ENCODE measurements at regions not wholly inside any gene's neighbourhood (a gene's known extent, or its start where the extent isn't known, plus 50 kb on each side); places are given as distances from the start of the nearest gene placed in this dataset.
A peak's percentile ranks its signal among the peaks of the same experiment; 100 is the strongest.
"Not testable (repeated sequence)": the region's sequence is repeated elsewhere in the genome, so short reads cannot be mapped to it uniquely, and the experiment has no call there.

DNA sequence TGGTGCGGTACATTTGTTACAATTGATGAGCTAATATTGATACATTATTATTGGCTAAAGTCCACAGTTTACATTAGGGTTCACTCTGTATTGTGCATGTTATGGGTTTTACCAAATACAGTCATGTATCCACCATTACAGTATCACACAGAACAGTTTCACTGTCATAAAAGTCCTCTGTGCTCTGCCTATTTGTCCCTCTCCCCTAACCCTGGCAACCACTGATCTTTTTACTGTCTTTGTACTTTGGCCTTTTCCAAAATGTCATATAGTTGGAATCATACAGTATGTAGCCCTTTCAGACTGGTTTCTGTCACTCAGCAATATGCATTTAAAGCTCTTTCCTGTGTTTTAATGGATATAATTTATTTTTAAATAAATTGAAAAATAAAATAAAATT, 83.1 kb upstream of the SLC4A7 start:
- intact Hi-C loops (cut with DNase I), result no loop called here
- DNase-seq, result no peak

- intact Hi-C loops (cut with DNase I), result no loop called here
- peak in 2 of 42 donors; percentile 8 to 47 for DNase-seq
Observed at GRCh38 chr3:27565201-27565852, 81.1 kb upstream of the SLC4A7 start.

GRCh38 chr3:27561576-27561975, 77.4 kb upstream of the SLC4A7 start:
- intact Hi-C loops (cut with DNase I), result no loop called here
- no peak for DNase-seq

DNA sequence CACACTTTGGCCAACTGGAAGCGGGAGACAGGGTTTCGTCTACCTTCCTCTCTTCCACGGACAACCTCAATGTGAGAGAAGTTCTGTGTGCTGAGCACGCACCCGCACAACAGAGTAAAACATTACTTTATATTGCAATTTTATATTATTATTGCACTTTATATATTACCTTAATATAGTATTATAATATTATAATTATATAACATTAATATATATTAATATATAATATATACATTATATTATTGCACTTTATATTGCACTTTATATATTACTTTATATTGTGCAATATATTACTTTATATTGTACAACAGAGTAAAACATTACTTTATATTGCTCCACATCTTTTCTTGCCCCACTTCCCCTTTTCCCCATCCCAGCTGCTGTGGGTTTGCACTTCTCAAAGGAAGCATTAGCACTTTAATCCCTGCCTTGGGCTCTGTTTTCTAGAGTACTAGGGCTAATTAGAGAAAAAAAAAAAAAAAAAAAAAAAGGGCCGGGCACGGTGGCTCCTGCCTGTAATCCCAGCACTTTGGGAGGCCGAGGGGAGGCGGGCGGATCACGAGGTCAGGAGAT, 76.4 kb upstream of the SLC4A7 start:
- intact Hi-C loops (cut with DNase I), result no loop called here
- DNase-seq, result no peak

- intact Hi-C loops (cut with DNase I), result no loop called here
- DNase-seq, result no peak
Observed at GRCh38 chr3:27559835-27560234, 75.7 kb upstream of the SLC4A7 start.

DNA sequence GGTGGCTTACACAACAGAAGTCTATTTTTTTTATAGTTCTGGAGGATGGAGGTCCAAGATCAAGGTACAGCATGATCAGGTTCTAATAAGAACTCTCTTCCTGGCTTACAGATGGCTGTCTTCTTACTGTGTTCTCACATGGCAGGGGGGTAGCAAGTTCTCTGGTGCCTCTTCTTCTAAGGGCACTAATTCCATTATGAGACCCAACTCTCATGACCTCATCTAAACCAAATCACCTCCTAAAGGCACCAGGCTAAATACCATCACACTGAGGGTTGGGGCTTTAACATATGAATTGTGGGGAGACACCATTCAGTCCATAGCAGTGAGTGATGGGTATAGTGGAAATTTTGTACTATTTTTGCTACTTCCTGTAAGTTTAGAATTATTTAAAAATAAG, 75.2 kb upstream of the SLC4A7 start:
- intact Hi-C loops (cut with DNase I), result no loop called here

DNA sequence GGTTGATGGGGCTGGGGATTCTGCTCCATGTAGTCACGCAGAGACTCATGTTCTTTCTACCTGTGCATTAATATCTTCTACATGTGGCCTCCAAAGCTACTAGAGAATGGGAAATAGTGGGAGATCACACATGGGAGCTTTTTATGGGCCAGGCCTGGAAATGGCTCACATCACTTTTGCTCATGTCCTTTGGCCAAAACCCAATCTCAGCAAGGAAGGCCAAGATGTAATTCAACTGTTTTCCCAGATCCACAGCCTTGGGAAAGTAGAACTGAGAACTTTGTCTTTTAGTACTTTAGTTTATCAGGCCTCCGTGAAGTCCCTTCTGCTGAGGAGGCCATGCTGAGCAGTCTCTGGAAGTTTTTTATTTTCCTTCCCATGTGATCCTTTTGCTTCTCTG, 73.2 kb upstream of the SLC4A7 start:
- intact Hi-C loops (cut with DNase I), result no loop called here

More for the DNA sequence above, 75.2 kb upstream of the SLC4A7 start:
- no peak for DNase-seq

DNA sequence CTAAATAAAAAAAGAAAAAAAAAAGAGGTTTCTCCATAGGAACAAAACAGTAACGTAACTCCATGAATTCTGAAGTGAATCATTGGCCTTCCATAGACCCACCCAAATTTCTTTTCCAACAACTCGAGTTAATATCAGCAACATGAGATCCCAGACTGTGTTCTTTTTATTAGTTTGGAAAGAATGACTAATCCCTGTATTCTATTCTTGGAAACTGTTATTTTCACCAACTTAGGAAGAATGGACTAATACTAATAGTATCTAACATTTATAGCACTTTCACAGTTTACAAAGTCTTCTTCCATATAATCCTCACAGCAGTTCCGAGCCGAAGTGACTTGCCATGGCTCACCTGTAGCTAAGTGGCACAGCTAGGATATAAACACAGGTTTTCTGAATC, 72.7 kb upstream of the SLC4A7 start:
- intact Hi-C loops (cut with DNase I), result no loop called here
- DNase-seq, result no peak

More for the DNA sequence above, 73.2 kb upstream of the SLC4A7 start:
- DNase-seq, result no peak

DNA sequence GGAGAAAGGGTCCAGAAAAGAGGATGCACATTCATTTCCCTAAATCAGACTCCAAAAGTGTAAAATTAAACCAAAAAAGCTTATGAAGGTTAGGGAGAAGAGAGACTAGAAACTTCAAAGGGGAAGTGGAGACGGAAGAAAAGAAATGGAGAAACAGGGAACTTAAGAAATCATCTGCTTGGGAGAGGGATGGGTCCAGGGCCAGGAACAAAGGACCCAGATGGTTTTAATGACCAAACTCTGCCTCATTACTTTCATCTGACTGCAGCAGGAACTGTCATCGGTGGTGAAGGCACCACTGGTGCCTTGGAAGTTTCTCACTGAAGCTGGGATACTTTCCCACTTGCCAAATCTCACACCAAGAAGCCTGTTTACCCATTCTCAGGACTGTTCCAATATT, 70.5 kb upstream of the SLC4A7 start:
- DNase-seq, result no peak
- intact Hi-C loops (cut with DNase I), result no loop called here

GRCh38 chr3:27553886-27554540, 69.8 kb upstream of the SLC4A7 start:
- intact Hi-C loops (cut with DNase I), result no loop called here
- no peak for DNase-seq

DNA sequence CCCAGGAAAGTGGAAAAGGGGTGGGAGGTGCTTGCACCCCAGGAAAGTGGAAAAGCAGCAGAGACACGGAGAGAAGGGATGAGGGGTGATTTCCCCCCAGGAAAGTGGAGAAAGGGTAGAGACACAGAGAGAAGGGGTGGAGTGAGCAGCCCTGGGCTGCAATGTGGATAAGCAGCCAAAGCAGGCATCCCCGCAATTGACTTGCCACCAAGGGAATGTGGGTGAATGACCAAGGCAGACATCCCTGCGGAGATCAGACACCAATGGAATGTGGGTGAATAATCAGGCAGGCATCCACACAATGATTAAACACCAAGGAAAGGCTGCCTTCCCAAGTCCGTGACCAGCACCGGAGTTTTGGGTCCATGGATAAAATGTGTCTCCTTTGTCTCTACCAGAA, 68.5 kb upstream of the SLC4A7 start:
- DNase-seq; intact Hi-C loops (cut with DNase I): not testable (repeated sequence)

- DNase-seq; intact Hi-C loops (cut with DNase I): not testable (repeated sequence)
Observed at GRCh38 chr3:27551413-27551812, 67.2 kb upstream of the SLC4A7 start.

GRCh38 chr3:27545061-27545460, 60.9 kb upstream of the SLC4A7 start:
- DNase-seq, result no peak
- intact Hi-C loops (cut with DNase I), result no loop called here

- intact Hi-C loops (cut with DNase I), result no loop called here
- no peak for DNase-seq
Observed at GRCh38 chr3:27544372-27544865, 60.2 kb upstream of the SLC4A7 start.

DNA sequence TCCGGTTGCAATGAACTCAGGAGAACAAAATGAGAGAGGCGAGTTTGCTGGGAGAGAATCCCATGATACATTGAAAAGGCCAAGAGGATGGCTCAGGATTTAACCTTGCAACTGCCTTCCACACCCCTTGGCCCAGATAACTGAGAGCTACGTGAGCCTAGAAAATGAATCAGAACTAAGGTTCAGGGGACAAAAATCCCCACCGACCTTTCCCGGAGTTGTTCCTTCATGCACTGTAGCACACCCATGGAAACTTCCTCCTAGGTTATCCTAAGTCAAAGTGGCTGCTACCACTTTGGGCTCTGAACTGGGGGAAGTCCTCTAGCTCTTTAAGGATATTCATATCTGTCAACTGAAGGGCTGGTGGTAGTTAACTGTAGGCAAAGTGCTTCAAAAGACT, 58.3 kb upstream of the SLC4A7 start:
- intact Hi-C loops (cut with DNase I), result no loop called here
- no peak for DNase-seq

- DNase-seq, result no peak
- intact Hi-C loops (cut with DNase I), result no loop called here
Observed at GRCh38 chr3:27540231-27540630, 56.0 kb upstream of the SLC4A7 start.

DNA sequence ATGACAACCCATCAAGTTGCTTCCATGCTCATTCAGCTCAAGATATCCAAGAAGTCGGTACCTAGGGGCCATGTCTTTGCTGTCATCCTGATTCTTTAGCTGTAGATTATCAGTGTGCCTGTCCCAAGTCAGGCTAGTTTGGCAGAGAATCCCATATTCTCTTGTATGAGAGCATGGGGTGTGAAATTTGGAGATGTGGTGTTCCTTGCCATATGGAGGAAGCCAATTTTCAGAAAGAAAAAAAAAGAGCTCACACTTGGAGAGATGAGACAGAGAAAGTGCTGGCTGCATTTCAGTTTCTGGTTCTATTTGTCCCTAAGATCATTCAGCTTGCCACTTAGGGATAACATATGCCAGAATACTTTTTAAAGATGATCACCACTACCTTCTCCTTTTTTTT, 52.3 kb upstream of the SLC4A7 start:
- intact Hi-C loops (cut with DNase I), result no loop called here
- DNase-seq, result peak in 1 of 42 donors; percentile 27

DNA sequence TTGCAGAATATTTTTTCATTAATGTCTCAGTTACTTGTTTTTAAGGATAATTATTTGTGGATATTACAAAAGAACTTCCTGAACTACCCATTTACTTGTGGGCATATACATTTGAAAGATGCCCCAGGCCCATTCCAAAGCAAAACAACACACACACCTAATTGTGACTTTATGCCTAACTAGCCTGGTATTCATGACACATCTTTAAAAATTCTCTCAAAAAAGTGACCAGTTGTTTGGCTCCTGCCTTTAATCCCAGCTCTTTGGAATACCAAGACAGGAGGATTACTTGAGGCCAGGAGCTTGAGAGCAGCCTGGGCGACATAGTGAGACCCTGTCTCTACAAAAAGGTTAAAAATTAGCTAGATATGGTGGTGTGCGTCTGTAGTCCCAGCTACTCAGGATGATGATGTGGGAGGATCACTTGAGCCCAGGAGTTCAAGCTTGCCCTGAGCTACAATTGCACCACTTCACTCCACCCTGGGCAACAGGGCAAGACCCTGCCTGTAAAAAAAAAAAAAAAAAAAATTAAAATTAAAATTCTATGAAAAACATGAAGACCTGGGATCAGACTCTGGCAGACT, 51.7 kb upstream of the SLC4A7 start:
- peak in 1 of 42 donors; percentile 34 for DNase-seq
- intact Hi-C loops (cut with DNase I), result no loop called here

- peak in 14 of 42 donors; percentile 4 to 71 (median 24) for DNase-seq
- intact Hi-C loops (cut with DNase I), result no loop called here
Observed at GRCh38 chr3:27533718-27534573, 49.8 kb upstream of the SLC4A7 start.

All from head of caudate nucleus (tissue), 42 donors.